Neural cell (in vitro differentiated cells): ENCODE measurements at regions not wholly inside any gene's neighbourhood (a gene's known extent, or its start where the extent isn't known, plus 50 kb on each side); places are given as distances from the start of the nearest gene placed in this dataset.

Experiments
- CTCF ChIP-seq: fragments of 450-650 bp; IDR thresholded peaks from 2 replicates; pipeline ENCODE4 v1.5.1; 2014; ENCODE audit warnings: antibody characterized with exemption, mild to moderate bottlenecking, moderate library complexity; ENCODE audit not compliant: poor library complexity, severe bottlenecking
- EP300 ChIP-seq: fragments of 450-650 bp; conservative IDR thresholded peaks from 2 replicates; pipeline ENCODE4 v1.6.1; 2014; ENCODE audit warnings: antibody characterized with exemption, mild to moderate bottlenecking, moderate library complexity; ENCODE audit not compliant: poor library complexity, severe bottlenecking
- RAD21 ChIP-seq: fragments of 450-650 bp; conservative IDR thresholded peaks from 2 replicates; pipeline ENCODE4 v1.6.1; 2014; ENCODE audit warnings: antibody characterized with exemption, mild to moderate bottlenecking, moderate library complexity
- TAF1 ChIP-seq: IDR thresholded peaks from 2 replicates; pipeline ENCODE4 v1.6.1; 2012; ENCODE audit warnings: low read depth

- TF ChIP-seq CTCF (no peak), EP300 (no peak), RAD21 (no peak), TAF1 (no peak)
These were observed 146.7 kb downstream of the ACTL7B start for GRCh38 chr9:108709126-108709525.
